Hepatocyte (in vitro differentiated cells): ENCODE measurements at regions not wholly inside any gene's neighbourhood (a gene's known extent, or its start where the extent isn't known, plus 50 kb on each side); places are given as distances from the start of the nearest gene placed in this dataset.

Source experiments
- DNase-seq: peaks from one replicate; pipeline ENCODE4 v3.0.0-alpha.2; 2016; ENCODE audit warnings: low spot score
- H2AFZ ChIP-seq: fragments of 200-600 bp; sonication (generic); 2 replicates; pipeline ENCODE4 v1.6.0; 2016; ENCODE audit warnings: antibody characterized with exemption, mild to moderate bottlenecking
- H3K27ac ChIP-seq: fragments of 200-600 bp; sonication (generic); 2 replicates; pipeline ENCODE4 v1.5.1; 2016; ENCODE audit warnings: mild to moderate bottlenecking
- H3K27me3 ChIP-seq: fragments of 200-600 bp; sonication (generic); 2 replicates; pipeline ENCODE4 v1.6.1; 2016
- H3K36me3 ChIP-seq: fragments of 200-600 bp; sonication (generic); replicated peaks from 2 replicates; pipeline ENCODE4 v1.5.1; 2016; ENCODE audit warnings: low read depth; ENCODE audit not compliant: insufficient read depth
- H3K4me1 ChIP-seq: fragments of 200-600 bp; sonication (generic); 2 replicates; pipeline ENCODE4 v1.5.1; 2016; ENCODE audit warnings: mild to moderate bottlenecking, moderate library complexity; ENCODE audit not compliant: insufficient read depth
- H3K4me2 ChIP-seq: fragments of 200-600 bp; sonication (generic); 2 replicates; pipeline ENCODE4 v1.6.0; 2016
- H3K4me3 ChIP-seq: fragments of 200-600 bp; sonication (generic); 2 replicates; pipeline ENCODE4 v1.5.1; 2016; ENCODE audit warnings: mild to moderate bottlenecking
- H3K79me2 ChIP-seq: fragments of 200-600 bp; sonication (generic); 2 replicates; pipeline ENCODE4 v1.6.0; 2017; ENCODE audit warnings: mild to moderate bottlenecking
- H3K9me2 ChIP-seq: fragments of 200-600 bp; sonication (generic); replicated peaks from 2 replicates; pipeline ENCODE4 v1.6.0; 2017; ENCODE audit warnings: mild to moderate bottlenecking; ENCODE audit not compliant: insufficient read depth
- H3K9me3 ChIP-seq: fragments of 200-600 bp; sonication (generic); 2 replicates; pipeline ENCODE4 v1.5.1; 2016; ENCODE audit warnings: low read depth, mild to moderate bottlenecking
- H4K20me1 ChIP-seq: fragments of 200-600 bp; sonication (generic); 2 replicates; pipeline ENCODE4 v1.6.0; 2016; ENCODE audit warnings: mild to moderate bottlenecking; ENCODE audit not compliant: insufficient read depth, poor library complexity, severe bottlenecking
- EZH2 ChIP-seq: fragments of 200-600 bp; sonication (generic); IDR thresholded peaks from 2 replicates; pipeline ENCODE4 v1.6.1; 2016; ENCODE audit warnings: antibody characterized with exemption, mild to moderate bottlenecking, borderline replicate concordance
- EZH2phosphoT487 ChIP-seq: fragments of 200-600 bp; sonication (generic); IDR thresholded peaks from one replicate; pipeline ENCODE4 v1.6.1; 2018; ENCODE audit warnings: antibody characterized with exemption, mild to moderate bottlenecking, low read depth, moderate library complexity; ENCODE audit not compliant: unreplicated experiment, severe bottlenecking
- WGBS: methylation state at CpG from one replicate; pipeline ENCODE4 v1.1.6; 2016; ENCODE audit warnings: low lambda C conversion rate; ENCODE audit errors: missing lambda C conversion rate; 5-methylcytosine and 5-hydroxymethylcytosine counted together
- TF ChIP-seq, protein P1 (sequence below): fragments of 200-600 bp; sonication (generic); IDR thresholded peaks from 2 replicates; pipeline ENCODE4 v1.5.1; 2016; ENCODE audit warnings: antibody characterized with exemption, mild to moderate bottlenecking; ENCODE audit not compliant: poor library complexity

DNA sequence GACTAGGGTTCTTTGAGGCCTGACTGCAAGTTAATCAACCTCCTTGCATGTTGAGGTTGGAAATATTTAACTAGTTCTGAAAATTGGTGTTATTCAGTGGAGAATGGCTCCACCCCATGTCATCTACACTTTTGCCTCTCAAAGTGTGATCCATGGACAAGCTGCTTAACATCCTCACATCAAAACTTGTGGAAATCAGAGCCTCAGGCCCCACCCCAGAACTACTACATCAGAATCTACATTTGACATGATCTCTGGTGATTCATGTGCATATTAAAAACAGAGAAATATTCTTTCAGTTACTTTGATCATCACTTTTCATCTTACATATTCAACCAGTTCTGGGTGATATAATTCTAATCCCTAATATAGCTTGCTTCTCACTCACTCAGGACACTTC lies 632.9 kb downstream of the ARL4A start:
- no peaks in the 10 kb centered on the region for H3K27me3 ChIP-seq
- DNase-seq = no peak
- TF ChIP-seq, protein P1, sequence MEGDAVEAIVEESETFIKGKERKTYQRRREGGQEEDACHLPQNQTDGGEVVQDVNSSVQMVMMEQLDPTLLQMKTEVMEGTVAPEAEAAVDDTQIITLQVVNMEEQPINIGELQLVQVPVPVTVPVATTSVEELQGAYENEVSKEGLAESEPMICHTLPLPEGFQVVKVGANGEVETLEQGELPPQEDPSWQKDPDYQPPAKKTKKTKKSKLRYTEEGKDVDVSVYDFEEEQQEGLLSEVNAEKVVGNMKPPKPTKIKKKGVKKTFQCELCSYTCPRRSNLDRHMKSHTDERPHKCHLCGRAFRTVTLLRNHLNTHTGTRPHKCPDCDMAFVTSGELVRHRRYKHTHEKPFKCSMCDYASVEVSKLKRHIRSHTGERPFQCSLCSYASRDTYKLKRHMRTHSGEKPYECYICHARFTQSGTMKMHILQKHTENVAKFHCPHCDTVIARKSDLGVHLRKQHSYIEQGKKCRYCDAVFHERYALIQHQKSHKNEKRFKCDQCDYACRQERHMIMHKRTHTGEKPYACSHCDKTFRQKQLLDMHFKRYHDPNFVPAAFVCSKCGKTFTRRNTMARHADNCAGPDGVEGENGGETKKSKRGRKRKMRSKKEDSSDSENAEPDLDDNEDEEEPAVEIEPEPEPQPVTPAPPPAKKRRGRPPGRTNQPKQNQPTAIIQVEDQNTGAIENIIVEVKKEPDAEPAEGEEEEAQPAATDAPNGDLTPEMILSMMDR = no peak
- TF ChIP-seq EZH2 (no peak), EZH2phosphoT487 (no peak)
- H2AFZ ChIP-seq = no peak overlapping the region
- no peak overlapping the region for H3K27ac ChIP-seq
- H3K4me1 ChIP-seq = no peaks in the 10 kb centered on the region
- no peak overlapping the region for H3K4me3 ChIP-seq
- H3K79me2 ChIP-seq = no peaks in the 10 kb centered on the region
- H4K20me1 ChIP-seq = no peaks in the 10 kb centered on the region
- no peaks in the 10 kb centered on the region for H3K9me3 ChIP-seq
- no peak overlapping the region for H3K4me2 ChIP-seq
- H3K36me3 ChIP-seq = no peaks in the 10 kb centered on the region
- no peaks in the 10 kb centered on the region for H3K9me2 ChIP-seq

GRCh38 chr7:13321316-13321715 lies 633.9 kb downstream of the ARL4A start:
- Histone ChIP-seq H3K36me3 (no peaks in the 10 kb centered on the region), H3K4me1 (no peaks in the 10 kb centered on the region), H2AFZ (no peak overlapping the region), H3K27me3 (no peaks in the 10 kb centered on the region), H4K20me1 (no peaks in the 10 kb centered on the region), H3K79me2 (no peaks in the 10 kb centered on the region), H3K9me3 (no peaks in the 10 kb centered on the region), H3K4me2 (no peak overlapping the region), H3K9me2 (no peaks in the 10 kb centered on the region), H3K4me3 (no peak overlapping the region), H3K27ac (no peak overlapping the region)
- TF ChIP-seq EZH2 = no peak
- TF ChIP-seq, protein P1 = no peak
- TF ChIP-seq EZH2phosphoT487 = no peak
- DNase-seq = no peak
- WGBS = 58% methylated on average over 2 of the region's 2 CpGs

DNA sequence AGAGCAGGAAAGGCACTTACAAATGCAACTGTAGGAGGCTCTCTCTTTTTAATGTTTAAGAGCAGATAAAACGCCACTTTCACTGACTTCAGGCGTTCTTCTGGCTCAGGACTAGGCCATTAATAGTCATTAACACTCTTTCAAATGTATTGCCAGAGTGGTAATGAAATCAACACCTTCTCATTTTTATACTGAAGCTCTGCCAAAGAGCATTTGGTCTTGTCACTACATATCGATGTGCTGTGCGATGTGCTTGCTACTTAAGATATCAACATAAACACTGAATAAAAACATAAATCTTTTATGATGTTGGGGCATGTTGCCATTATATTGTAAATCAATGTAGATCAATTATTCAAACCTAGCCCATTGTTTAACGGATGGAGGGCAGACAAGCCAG lies 634.7 kb downstream of the ARL4A start:
- WGBS = 41% methylated on average over 5 of the region's 5 CpGs
- H3K36me3 ChIP-seq = no peaks in the 10 kb centered on the region
- no peak for DNase-seq
- H3K27ac ChIP-seq = no peak overlapping the region
- H2AFZ ChIP-seq = no peak overlapping the region
- no peak overlapping the region for H3K4me2 ChIP-seq
- no peaks in the 10 kb centered on the region for H3K9me2 ChIP-seq
- H3K27me3 ChIP-seq = no peaks in the 10 kb centered on the region
- no peak overlapping the region for H3K4me3 ChIP-seq
- H3K79me2 ChIP-seq = no peaks in the 10 kb centered on the region
- no peaks in the 10 kb centered on the region for H4K20me1 ChIP-seq
- no peaks in the 10 kb centered on the region for H3K9me3 ChIP-seq
- TF ChIP-seq EZH2phosphoT487 (no peak), EZH2 (no peak)
- TF ChIP-seq, protein P1 = no peak
- H3K4me1 ChIP-seq = no peaks in the 10 kb centered on the region

DNA sequence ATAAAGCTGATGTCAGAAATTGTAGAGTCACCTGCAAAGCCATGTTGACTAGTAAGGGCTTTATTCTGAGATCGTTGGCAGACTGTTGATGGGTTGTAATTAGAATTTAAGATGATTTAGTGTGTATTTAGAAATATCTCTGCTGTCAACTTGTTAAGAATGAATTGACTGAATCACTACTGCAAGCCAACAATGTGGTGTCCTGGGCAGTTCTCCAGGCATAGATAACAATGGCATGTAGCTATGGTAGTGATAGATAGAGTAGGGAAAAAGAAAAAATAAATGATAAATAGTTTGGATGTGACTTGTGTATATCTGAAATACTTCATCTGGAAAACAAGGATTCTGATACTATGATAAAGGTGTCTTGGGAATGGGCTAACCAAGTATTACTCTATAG lies 640.2 kb downstream of the ARL4A start:
- Histone ChIP-seq H4K20me1 (no peaks in the 10 kb centered on the region), H3K4me1 (no peaks in the 10 kb centered on the region), H3K27me3 (no peaks in the 10 kb centered on the region), H2AFZ (no peak overlapping the region), H3K79me2 (no peaks in the 10 kb centered on the region), H3K4me3 (no peak overlapping the region), H3K36me3 (no peaks in the 10 kb centered on the region), H3K4me2 (no peak overlapping the region), H3K9me3 (no peaks in the 10 kb centered on the region), H3K27ac (no peak overlapping the region), H3K9me2 (no peaks in the 10 kb centered on the region)
- 77% methylated on average over 1 of the region's 1 CpG for WGBS
- no peak for DNase-seq
- TF ChIP-seq, protein P1 = no peak
- TF ChIP-seq EZH2phosphoT487 (no peak), EZH2 (no peak)
